SK-N-SH treated with all-trans-retinoic acid at 6 μM for 48 hours (cell line): ENCODE measurements at regions not wholly inside any gene's neighbourhood (a gene's known extent, or its start where the extent isn't known, plus 50 kb on each side); places are given as distances from the start of the nearest gene placed in this dataset.

Experiments
- CSDC2 ChIP-seq: fragments of 250-450 bp; sonication (Bioruptor Pico); IDR thresholded peaks from 2 replicates; pipeline ENCODE4 v1.5.0; 2020; ENCODE audit warnings: mild to moderate bottlenecking, moderate library complexity
- ISL1 ChIP-seq: fragments of 250-450 bp; sonication (Bioruptor Pico); IDR thresholded peaks from 2 replicates; pipeline ENCODE4 v2.1.2; 2022; ENCODE audit warnings: mild to moderate bottlenecking, moderate library complexity
- PATZ1 ChIP-seq: fragments of 250-450 bp; sonication (Bioruptor Pico); IDR thresholded peaks from 2 replicates; pipeline ENCODE4 v1.8.0; 2020; ENCODE audit warnings: mild to moderate bottlenecking, moderate library complexity, borderline replicate concordance
- ZFP30 ChIP-seq: fragments of 450-650 bp; formaldehyde crosslinking; IDR thresholded peaks from 2 replicates; pipeline ENCODE4 v1.5.0; 2022; ENCODE audit warnings: mild to moderate bottlenecking, moderate library complexity

- TF ChIP-seq ZFP30 (CRISPR knock-in tag) (no peak), PATZ1 (no peak), CSDC2 (no peak), ISL1 (CRISPR knock-in tag) (no peak)
These were observed 327.6 kb downstream of the IRS1 start for GRCh38 chr2:226471987-226472470.
